GM12878 (cell line): ENCODE measurements at regions not wholly inside any gene's neighbourhood (a gene's known extent, or its start where the extent isn't known, plus 50 kb on each side); places are given as distances from the start of the nearest gene placed in this dataset.

Experiments used
- CEBPB ChIP-seq, 2 experiments: fragments of 150-350 bp in 1 of 2; IDR thresholded peaks; 2 replicates each; pipeline ENCODE4 v1.6.1; 2012 to 2014; ENCODE audit warnings: low read depth in 2 of 2, low read length in 2 of 2, borderline replicate concordance in 1 of 2, inconsistent platforms in 1 of 2
- CEBPZ ChIP-seq: fragments of 150-350 bp; IDR thresholded peaks from 2 replicates; pipeline ENCODE4 v1.6.1; 2016; ENCODE audit warnings: low read depth, low read length
- ELK1 ChIP-seq: IDR thresholded peaks from 2 replicates; pipeline ENCODE4 v1.6.1; 2012; ENCODE audit warnings: low read depth, low read length, improper control_type of control experiment
- HDAC6 ChIP-seq: fragments of 200-600 bp; sonication (generic); IDR thresholded peaks from one replicate; pipeline ENCODE4 v1.8.0; 2017; ENCODE audit warnings: antibody characterized with exemption; ENCODE audit not compliant: unreplicated experiment
- LARP7 ChIP-seq: fragments of 450-650 bp; IDR thresholded peaks from 2 replicates; pipeline ENCODE4 v1.6.1; 2017; ENCODE audit warnings: mild to moderate bottlenecking
- NR2C1 ChIP-seq: fragments of 450-650 bp; IDR thresholded peaks from 2 replicates; pipeline ENCODE4 v1.6.1; 2017; ENCODE audit warnings: antibody characterized with exemption, mild to moderate bottlenecking, moderate library complexity
- POLR2A ChIP-seq: IDR thresholded peaks from 2 replicates; pipeline ENCODE4 v1.6.1; 2011; ENCODE audit warnings: low read depth, mild to moderate bottlenecking, low read length
- RFX5 ChIP-seq: IDR thresholded peaks from 2 replicates; pipeline ENCODE4 v1.6.1; 2011; ENCODE audit warnings: low read depth, low read length, improper control_type of control experiment
- TAF1 ChIP-seq: IDR thresholded peaks from 2 replicates; pipeline ENCODE4 v1.6.1; 2011; ENCODE audit warnings: mild to moderate bottlenecking, low read depth, low read length, borderline replicate concordance
- ZBED1 ChIP-seq: IDR thresholded peaks from 2 replicates; pipeline ENCODE4 v1.6.1; 2016; ENCODE audit warnings: borderline replicate concordance
- ZNF217 ChIP-seq: fragments of 450-650 bp; IDR thresholded peaks from 2 replicates; pipeline ENCODE4 v1.6.1; 2017; ENCODE audit warnings: antibody characterized with exemption, mild to moderate bottlenecking
- ZNF274 ChIP-seq: IDR thresholded peaks from one replicate; pipeline ENCODE4 v1.8.0; 2011; ENCODE audit not compliant: insufficient read length, insufficient read depth
- TF ChIP-seq, protein P1 (sequence below), 3 experiments: IDR thresholded peaks in 2 of 3; conservative IDR thresholded peaks in 1 of 3; 2 replicates each; pipeline ENCODE4 v1.5.1; 2011; ENCODE audit warnings: low read depth in 3 of 3, low read length in 3 of 3, mild to moderate bottlenecking in 3 of 3, control low read depth in 2 of 3, moderate library complexity in 2 of 3, inconsistent platforms in 1 of 3, mixed read lengths in 1 of 3; ENCODE audit not compliant: control insufficient read depth in 2 of 3, insufficient read depth in 1 of 3; ENCODE audit errors: extremely low read depth in 1 of 3

- TF ChIP-seq ZNF217 = no peak
- no peak for TF ChIP-seq ZBED1
- TF ChIP-seq, protein P1, sequence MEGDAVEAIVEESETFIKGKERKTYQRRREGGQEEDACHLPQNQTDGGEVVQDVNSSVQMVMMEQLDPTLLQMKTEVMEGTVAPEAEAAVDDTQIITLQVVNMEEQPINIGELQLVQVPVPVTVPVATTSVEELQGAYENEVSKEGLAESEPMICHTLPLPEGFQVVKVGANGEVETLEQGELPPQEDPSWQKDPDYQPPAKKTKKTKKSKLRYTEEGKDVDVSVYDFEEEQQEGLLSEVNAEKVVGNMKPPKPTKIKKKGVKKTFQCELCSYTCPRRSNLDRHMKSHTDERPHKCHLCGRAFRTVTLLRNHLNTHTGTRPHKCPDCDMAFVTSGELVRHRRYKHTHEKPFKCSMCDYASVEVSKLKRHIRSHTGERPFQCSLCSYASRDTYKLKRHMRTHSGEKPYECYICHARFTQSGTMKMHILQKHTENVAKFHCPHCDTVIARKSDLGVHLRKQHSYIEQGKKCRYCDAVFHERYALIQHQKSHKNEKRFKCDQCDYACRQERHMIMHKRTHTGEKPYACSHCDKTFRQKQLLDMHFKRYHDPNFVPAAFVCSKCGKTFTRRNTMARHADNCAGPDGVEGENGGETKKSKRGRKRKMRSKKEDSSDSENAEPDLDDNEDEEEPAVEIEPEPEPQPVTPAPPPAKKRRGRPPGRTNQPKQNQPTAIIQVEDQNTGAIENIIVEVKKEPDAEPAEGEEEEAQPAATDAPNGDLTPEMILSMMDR (IDR thresholded peaks at IDR 0.05 in 2 of 3, conservative IDR thresholded peaks at IDR 0.05 in 1 of 3; ENCODE audit: control insufficient read depth in 2 of 3, extremely low read depth in 1 of 3, insufficient read depth in 1 of 3, low read depth in 3 of 3, low read length in 3 of 3) = no peak
- no peak for TF ChIP-seq TAF1
- no peak for TF ChIP-seq ZNF274
- TF ChIP-seq RFX5 = no peak
- TF ChIP-seq NR2C1 = no peak
- no peak for TF ChIP-seq ELK1
- TF ChIP-seq CEBPZ = no peak
- TF ChIP-seq CEBPB (IDR thresholded peaks at IDR 0.05; ENCODE audit: borderline replicate concordance in 1 of 2, low read depth in 2 of 2, low read length in 2 of 2) = no peak
- TF ChIP-seq LARP7 = no peak
- no peak for TF ChIP-seq POLR2A
- no peak for TF ChIP-seq HDAC6
Observed at GRCh38 chr4:31106419-31106818, 386.2 kb downstream of the PCDH7 start.
